Upper lobe of right lung (tissue), 1 donor: ENCODE measurements at regions not wholly inside any gene's neighbourhood (a gene's known extent, or its start where the extent isn't known, plus 50 kb on each side); places are given as distances from the start of the nearest gene placed in this dataset.

Experiments
- ATAC-seq: fragments of 200-7000 bp; cut with Tn5 transposase; one replicate; pipeline ENCODE4 v1.9.1; 2020; ENCODE audit warnings: mild to moderate bottlenecking, moderate library complexity
- DNase-seq: peaks from one replicate; pipeline ENCODE4 v3.0.0-alpha.2; 2020
- H3K27ac ChIP-seq: fragments of 200-600 bp; one replicate; pipeline ENCODE4 v1.8.0; 2022
- H3K27me3 ChIP-seq: fragments of 200-600 bp; one replicate; pipeline ENCODE4 v1.8.0; 2022; ENCODE audit warnings: mild to moderate bottlenecking
- H3K36me3 ChIP-seq: fragments of 200-600 bp; one replicate; pipeline ENCODE4 v1.8.0; 2022
- H3K4me1 ChIP-seq: fragments of 200-600 bp; one replicate; pipeline ENCODE4 v1.8.0; 2022
- H3K4me3 ChIP-seq: fragments of 200-600 bp; one replicate; pipeline ENCODE4 v1.8.0; 2022; ENCODE audit warnings: mild to moderate bottlenecking
- H3K9me3 ChIP-seq: fragments of 200-600 bp; one replicate; pipeline ENCODE4 v1.8.0; 2022
- intact Hi-C: fragments of 100-400 bp; cut with DNase I; formaldehyde crosslinking; loops from one replicate; pipeline ENCODE4 v1.11.0; 2022
- TF ChIP-seq, protein P1 (sequence below): fragments of 200-600 bp; IDR thresholded peaks from one replicate; pipeline ENCODE4 v1.8.0; 2022; ENCODE audit warnings: antibody characterized with exemption
- donor health status: DM: no; HTN: yes; CAD: no; lungs with severe emphysema.

DNA sequence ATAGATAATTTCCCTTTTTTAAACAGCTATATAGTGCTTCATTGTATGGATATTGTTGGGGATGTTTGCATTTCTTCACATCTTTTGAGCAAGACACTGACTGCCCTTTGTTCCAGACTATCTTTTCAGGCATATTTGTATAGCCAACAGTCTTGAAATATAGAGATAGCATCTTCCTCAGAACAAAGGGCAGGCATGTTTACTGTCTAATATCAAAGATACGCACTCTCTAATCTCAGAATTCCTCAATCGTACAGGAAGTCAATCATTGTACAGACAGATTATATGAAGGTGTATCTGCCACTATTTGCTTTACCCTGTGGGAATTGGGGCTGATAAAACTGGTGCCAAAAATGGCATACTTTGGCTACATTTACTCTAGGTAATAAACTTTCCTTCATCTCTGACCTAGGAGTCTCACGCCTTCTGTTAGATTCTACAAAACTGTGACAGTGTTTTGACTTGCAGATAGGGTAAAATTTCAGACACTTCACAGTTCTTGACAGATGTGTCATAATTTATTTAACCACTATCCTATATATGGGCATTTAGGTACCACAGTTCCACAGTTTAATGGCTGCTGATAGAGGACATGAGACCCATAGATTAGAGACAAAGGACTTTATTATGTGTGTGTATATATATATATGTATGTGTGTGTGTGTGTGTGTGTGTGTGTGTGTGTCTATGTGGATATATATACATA lies 321.0 kb downstream of the IGSF11 start:
- no peaks in the 10 kb centered on the region for H3K9me3 ChIP-seq
- no peak overlapping the region for H3K27ac ChIP-seq
- no peaks in the 10 kb centered on the region for H3K4me1 ChIP-seq
- ATAC-seq (no peak), DNase-seq (no peak)
- intact Hi-C loops, result no loop called here
- TF ChIP-seq, protein P1, sequence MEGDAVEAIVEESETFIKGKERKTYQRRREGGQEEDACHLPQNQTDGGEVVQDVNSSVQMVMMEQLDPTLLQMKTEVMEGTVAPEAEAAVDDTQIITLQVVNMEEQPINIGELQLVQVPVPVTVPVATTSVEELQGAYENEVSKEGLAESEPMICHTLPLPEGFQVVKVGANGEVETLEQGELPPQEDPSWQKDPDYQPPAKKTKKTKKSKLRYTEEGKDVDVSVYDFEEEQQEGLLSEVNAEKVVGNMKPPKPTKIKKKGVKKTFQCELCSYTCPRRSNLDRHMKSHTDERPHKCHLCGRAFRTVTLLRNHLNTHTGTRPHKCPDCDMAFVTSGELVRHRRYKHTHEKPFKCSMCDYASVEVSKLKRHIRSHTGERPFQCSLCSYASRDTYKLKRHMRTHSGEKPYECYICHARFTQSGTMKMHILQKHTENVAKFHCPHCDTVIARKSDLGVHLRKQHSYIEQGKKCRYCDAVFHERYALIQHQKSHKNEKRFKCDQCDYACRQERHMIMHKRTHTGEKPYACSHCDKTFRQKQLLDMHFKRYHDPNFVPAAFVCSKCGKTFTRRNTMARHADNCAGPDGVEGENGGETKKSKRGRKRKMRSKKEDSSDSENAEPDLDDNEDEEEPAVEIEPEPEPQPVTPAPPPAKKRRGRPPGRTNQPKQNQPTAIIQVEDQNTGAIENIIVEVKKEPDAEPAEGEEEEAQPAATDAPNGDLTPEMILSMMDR, result no peak
- no peak overlapping the region for H3K4me3 ChIP-seq
- H3K27me3 ChIP-seq, result no peaks in the 10 kb centered on the region
- H3K36me3 ChIP-seq, result no peaks in the 10 kb centered on the region

DNA sequence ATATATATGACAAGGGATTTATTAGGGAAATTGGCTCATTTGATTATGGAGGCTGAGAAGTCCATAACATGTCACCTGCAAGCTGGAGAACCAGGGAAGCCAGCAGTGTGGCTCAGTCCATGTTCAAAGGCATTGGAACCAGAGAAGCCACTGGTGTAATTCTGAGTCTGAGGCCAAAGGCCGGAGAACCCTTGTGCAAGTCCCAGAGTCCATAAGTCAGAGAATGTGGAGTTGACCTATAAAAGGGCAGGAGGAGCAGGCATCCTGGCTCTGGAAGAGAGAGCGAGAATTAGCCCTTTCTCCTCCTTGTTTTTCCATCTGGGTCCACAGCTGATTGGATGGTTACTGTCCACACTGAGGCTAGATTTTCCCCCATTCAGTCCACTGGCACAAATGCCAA lies 319.8 kb downstream of the IGSF11 start:
- Histone ChIP-seq H3K36me3 (no peaks in the 10 kb centered on the region), H3K27ac (no peak overlapping the region), H3K4me3 (no peak overlapping the region), H3K9me3 (no peaks in the 10 kb centered on the region), H3K27me3 (no peaks in the 10 kb centered on the region), H3K4me1 (no peaks in the 10 kb centered on the region)
- DNase-seq, result no peak
- intact Hi-C loops, result no loop called here
- ATAC-seq, result no peak
- TF ChIP-seq, protein P1, result no peak

DNA sequence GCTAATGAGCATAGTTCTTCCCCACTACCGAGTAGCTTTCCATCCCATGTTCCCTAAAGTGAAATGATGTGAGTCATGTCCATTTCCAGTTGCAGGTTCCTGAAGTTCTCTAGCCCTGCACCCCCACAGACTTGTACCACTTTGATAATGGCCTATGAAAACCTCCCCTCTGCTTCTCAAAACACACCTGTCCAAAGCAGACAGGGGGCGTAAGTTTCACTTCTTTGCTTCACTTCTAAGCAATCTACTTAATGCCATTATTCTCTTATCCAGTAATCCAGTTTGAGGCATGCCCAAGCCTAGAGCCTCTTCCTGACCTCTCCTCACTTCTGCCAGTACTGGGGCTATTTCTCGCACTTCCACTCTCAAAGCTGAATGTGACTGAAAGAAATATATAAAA lies 305.1 kb downstream of the IGSF11 start:
- H3K27ac ChIP-seq, result no peak overlapping the region
- H3K4me3 ChIP-seq, result no peak overlapping the region
- intact Hi-C loops, result no loop called here
- ATAC-seq (no peak), DNase-seq (no peak)
- no peaks in the 10 kb centered on the region for H3K36me3 ChIP-seq
- H3K9me3 ChIP-seq, result no peaks in the 10 kb centered on the region
- no peaks in the 10 kb centered on the region for H3K27me3 ChIP-seq
- TF ChIP-seq, protein P1, result no peak
- no peaks in the 10 kb centered on the region for H3K4me1 ChIP-seq

DNA sequence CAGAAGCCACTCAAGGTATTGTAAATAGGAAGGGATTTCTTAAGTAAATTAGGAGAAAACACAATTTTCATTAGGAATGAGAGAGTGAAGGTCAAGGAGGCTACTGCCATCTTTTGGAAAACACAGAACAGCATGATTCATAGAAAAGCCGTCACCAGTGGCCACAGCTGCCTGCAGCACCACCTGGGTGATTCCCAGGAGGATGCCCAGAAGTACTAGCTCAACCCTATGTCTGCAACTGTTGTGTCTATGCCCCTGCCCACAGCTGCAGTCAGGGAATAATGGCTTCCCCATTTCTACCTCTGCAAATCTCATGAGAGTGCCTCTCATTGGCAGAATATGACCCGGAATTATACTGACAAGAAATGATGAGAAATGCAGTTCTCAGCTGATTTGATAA lies 300.0 kb downstream of the IGSF11 start:
- no peaks in the 10 kb centered on the region for H3K27me3 ChIP-seq
- H3K4me1 ChIP-seq, result no peaks in the 10 kb centered on the region
- intact Hi-C loops, result no loop called here
- TF ChIP-seq, protein P1, result no peak
- no peaks in the 10 kb centered on the region for H3K9me3 ChIP-seq
- H3K36me3 ChIP-seq, result no peaks in the 10 kb centered on the region
- DNase-seq (no peak), ATAC-seq (no peak)
- no peak overlapping the region for H3K4me3 ChIP-seq
- no peak overlapping the region for H3K27ac ChIP-seq

DNA sequence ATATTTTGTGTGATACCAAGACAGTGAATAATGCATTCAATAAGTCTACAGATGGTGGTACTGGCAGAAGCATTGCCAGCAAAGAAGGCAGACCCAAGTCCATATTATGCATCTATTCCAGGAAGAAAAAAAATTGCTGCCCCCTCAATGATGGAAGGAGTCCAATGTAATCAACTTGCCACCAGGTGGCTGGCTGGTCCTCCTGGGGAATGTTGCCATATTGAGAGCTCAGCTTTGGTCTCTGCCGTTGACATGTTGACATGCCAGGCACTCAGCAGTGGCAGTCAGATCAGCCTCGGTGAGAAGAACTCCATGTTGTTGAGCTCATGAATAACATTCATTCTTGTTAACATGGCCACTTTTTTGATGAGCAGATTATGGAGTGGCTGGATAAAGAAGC lies 298.5 kb downstream of the IGSF11 start:
- H3K27ac ChIP-seq, result no peak overlapping the region
- no peaks in the 10 kb centered on the region for H3K27me3 ChIP-seq
- no peak overlapping the region for H3K4me3 ChIP-seq
- ATAC-seq (no peak), DNase-seq (no peak)
- H3K9me3 ChIP-seq, result no peaks in the 10 kb centered on the region
- intact Hi-C loops, result no loop called here
- TF ChIP-seq, protein P1, result no peak
- H3K4me1 ChIP-seq, result no peaks in the 10 kb centered on the region
- no peaks in the 10 kb centered on the region for H3K36me3 ChIP-seq

DNA sequence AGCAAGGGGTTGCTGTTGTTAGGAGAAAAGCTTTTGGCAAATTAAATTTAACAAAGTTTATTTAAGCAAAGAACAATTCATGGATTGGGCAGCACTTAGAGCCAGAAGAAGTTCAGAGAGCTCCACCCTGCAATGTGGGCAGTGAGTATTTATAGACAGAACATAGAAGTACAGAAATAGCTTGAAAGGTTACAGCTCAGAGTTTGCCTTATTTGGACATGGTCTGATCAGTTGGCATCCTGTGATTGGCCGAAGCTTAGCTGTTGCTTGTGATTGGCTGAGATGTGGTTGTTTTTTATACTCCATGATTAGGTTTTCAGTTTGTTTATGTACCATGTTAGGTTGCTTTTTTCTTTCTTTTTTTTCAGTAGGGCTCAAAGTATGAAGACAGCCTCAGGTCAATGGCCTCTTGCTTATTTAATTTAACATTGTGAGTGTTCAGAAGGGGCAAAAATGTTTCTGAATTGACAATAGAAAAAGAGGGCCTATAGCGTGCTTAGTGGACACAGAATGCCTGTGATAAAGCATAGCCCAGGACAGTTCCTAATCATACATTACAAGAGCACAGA lies 293.8 kb downstream of the IGSF11 start:
- no peak overlapping the region for H3K27ac ChIP-seq
- no peaks in the 10 kb centered on the region for H3K9me3 ChIP-seq
- DNase-seq (no peak), ATAC-seq (no peak)
- TF ChIP-seq, protein P1, result no peak
- H3K36me3 ChIP-seq, result no peaks in the 10 kb centered on the region
- no peaks in the 10 kb centered on the region for H3K27me3 ChIP-seq
- no peaks in the 10 kb centered on the region for H3K4me1 ChIP-seq
- H3K4me3 ChIP-seq, result no peak overlapping the region
- intact Hi-C loops, result no loop called here
